ENCODE measurements at regions not wholly inside any gene's neighbourhood (a gene's known extent, or its start where the extent isn't known, plus 50 kb on each side); places are given as distances from the start of the nearest gene placed in this dataset.

DNA sequence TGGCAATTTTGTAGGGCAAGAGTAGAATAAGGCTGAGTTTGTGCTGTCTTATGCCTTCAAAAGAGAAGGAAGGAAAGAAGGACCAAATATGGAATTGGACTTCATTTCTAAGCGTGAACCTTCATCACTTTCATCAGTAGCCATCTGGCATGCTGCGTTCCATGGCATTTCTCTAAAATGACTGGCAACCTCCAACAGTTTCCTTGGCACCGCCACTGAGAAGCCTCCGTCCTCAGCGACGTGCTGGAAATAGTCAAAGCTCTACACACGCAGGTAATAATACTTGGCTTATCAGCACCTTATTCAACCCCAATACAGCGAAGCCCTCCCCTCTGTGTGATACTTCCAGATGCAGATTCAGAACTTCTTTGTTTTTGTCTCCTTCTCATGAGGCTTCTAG, 169.7 kb upstream of the CD180 start:
- H2AFZ ChIP-seq, result no peak overlapping the region
- TF ChIP-seq EZH2 (IDR thresholded peaks at IDR 0.05; ENCODE audit: low read depth), result no peak
- TF ChIP-seq, protein P1, sequence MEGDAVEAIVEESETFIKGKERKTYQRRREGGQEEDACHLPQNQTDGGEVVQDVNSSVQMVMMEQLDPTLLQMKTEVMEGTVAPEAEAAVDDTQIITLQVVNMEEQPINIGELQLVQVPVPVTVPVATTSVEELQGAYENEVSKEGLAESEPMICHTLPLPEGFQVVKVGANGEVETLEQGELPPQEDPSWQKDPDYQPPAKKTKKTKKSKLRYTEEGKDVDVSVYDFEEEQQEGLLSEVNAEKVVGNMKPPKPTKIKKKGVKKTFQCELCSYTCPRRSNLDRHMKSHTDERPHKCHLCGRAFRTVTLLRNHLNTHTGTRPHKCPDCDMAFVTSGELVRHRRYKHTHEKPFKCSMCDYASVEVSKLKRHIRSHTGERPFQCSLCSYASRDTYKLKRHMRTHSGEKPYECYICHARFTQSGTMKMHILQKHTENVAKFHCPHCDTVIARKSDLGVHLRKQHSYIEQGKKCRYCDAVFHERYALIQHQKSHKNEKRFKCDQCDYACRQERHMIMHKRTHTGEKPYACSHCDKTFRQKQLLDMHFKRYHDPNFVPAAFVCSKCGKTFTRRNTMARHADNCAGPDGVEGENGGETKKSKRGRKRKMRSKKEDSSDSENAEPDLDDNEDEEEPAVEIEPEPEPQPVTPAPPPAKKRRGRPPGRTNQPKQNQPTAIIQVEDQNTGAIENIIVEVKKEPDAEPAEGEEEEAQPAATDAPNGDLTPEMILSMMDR (conservative IDR thresholded peaks at IDR 0.05), result no peak
- H3K4me2 ChIP-seq, result no peak overlapping the region
- ChIA-PET CTCF (no interaction called here), POLR2A (ENCODE audit: unreplicated experiment) (no interaction called here)
- H3K4me1 ChIP-seq (replicated peaks; ENCODE audit: insufficient read depth), result no peaks in the 10 kb centered on the region
- no peaks in the 10 kb centered on the region for H3K79me2 ChIP-seq (ENCODE audit: low read depth)
- no peaks in the 10 kb centered on the region for H3K9me2 ChIP-seq (ENCODE audit: insufficient read depth)
- no peak for DNase-seq
- H3K36me3 ChIP-seq (ENCODE audit: low read depth), result no peaks in the 10 kb centered on the region
- intact Hi-C loops (cut with micrococcal nuclease; ENCODE audit: unreplicated experiment), result no loop called here
- no TSS peak for BruUV-seq (replicated peaks)
- no peaks in the 10 kb centered on the region for H3K9me3 ChIP-seq (ENCODE audit: insufficient read depth, low read depth)
- no peak overlapping the region for H3K4me3 ChIP-seq
- H3K27me3 ChIP-seq (ENCODE audit: insufficient read depth, low read depth), result no peaks in the 10 kb centered on the region
- no peak overlapping the region for H3K27ac ChIP-seq
- H4K20me1 ChIP-seq (ENCODE audit: insufficient read depth), result no peaks in the 10 kb centered on the region
- H3F3A ChIP-seq (ENCODE audit: insufficient read depth, low read depth), result no peaks in the 10 kb centered on the region

- TF ChIP-seq, protein P1 (conservative IDR thresholded peaks at IDR 0.05), result no peak
- no peak for TF ChIP-seq EZH2 (IDR thresholded peaks at IDR 0.05; ENCODE audit: low read depth)
- no TSS peak for BruUV-seq (replicated peaks)
- no peak overlapping the region for H3K4me3 ChIP-seq
- no peaks in the 10 kb centered on the region for H3K9me2 ChIP-seq (ENCODE audit: insufficient read depth)
- H4K20me1 ChIP-seq (ENCODE audit: insufficient read depth), result no peaks in the 10 kb centered on the region
- no peak overlapping the region for H3K4me2 ChIP-seq
- ChIA-PET CTCF (no interaction called here), POLR2A (ENCODE audit: unreplicated experiment) (no interaction called here)
- no peaks in the 10 kb centered on the region for H3K27me3 ChIP-seq (ENCODE audit: insufficient read depth, low read depth)
- H3K9me3 ChIP-seq (ENCODE audit: insufficient read depth, low read depth), result no peaks in the 10 kb centered on the region
- no peaks in the 10 kb centered on the region for H3K4me1 ChIP-seq (replicated peaks; ENCODE audit: insufficient read depth)
- H2AFZ ChIP-seq, result no peak overlapping the region
- H3K79me2 ChIP-seq (ENCODE audit: low read depth), result no peaks in the 10 kb centered on the region
- intact Hi-C loops (cut with micrococcal nuclease; ENCODE audit: unreplicated experiment), result no loop called here
- H3F3A ChIP-seq (ENCODE audit: insufficient read depth, low read depth), result no peaks in the 10 kb centered on the region
- no peaks in the 10 kb centered on the region for H3K36me3 ChIP-seq (ENCODE audit: low read depth)
- H3K27ac ChIP-seq, result no peak overlapping the region
- DNase-seq, result no peak
Measured at GRCh38 chr5:67364381-67364970, 167.9 kb upstream of the CD180 start.

DNA sequence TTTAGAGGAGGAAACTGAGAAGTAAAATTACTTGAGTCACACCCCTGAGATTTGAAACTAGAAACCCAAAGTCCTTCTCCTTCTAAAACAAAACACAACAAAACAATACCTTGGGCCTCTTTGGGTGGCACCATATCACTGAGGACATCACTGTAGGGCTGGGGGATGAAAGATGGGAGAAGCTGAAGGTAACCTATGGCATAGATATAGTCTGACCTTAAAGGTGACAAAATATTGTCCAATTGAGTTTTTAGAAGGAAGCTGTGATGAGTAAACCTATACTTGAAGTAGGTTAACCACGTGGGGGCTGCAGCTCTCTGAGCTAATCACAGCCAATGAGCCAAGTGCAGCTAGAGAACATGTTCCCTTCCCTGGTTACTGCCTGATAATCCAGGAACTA, 167.4 kb upstream of the CD180 start:
- H3K79me2 ChIP-seq (ENCODE audit: low read depth), result no peaks in the 10 kb centered on the region
- no peaks in the 10 kb centered on the region for H3K9me3 ChIP-seq (ENCODE audit: insufficient read depth, low read depth)
- H3K4me2 ChIP-seq, result no peak overlapping the region
- no peak for DNase-seq
- ChIA-PET POLR2A (ENCODE audit: unreplicated experiment) (no interaction called here), CTCF (no interaction called here)
- no peaks in the 10 kb centered on the region for H3F3A ChIP-seq (ENCODE audit: insufficient read depth, low read depth)
- H3K4me1 ChIP-seq (replicated peaks; ENCODE audit: insufficient read depth), result no peaks in the 10 kb centered on the region
- H3K4me3 ChIP-seq, result no peak overlapping the region
- no peak for TF ChIP-seq EZH2 (IDR thresholded peaks at IDR 0.05; ENCODE audit: low read depth)
- TF ChIP-seq, protein P1 (conservative IDR thresholded peaks at IDR 0.05), result no peak
- H2AFZ ChIP-seq, result no peak overlapping the region
- BruUV-seq (replicated peaks), result no TSS peak
- H3K27ac ChIP-seq, result no peak overlapping the region
- H3K36me3 ChIP-seq (ENCODE audit: low read depth), result no peaks in the 10 kb centered on the region
- intact Hi-C loops (cut with micrococcal nuclease; ENCODE audit: unreplicated experiment), result no loop called here
- H3K9me2 ChIP-seq (ENCODE audit: insufficient read depth), result no peaks in the 10 kb centered on the region
- H3K27me3 ChIP-seq (ENCODE audit: insufficient read depth, low read depth), result no peaks in the 10 kb centered on the region
- no peaks in the 10 kb centered on the region for H4K20me1 ChIP-seq (ENCODE audit: insufficient read depth)
